RWPE1 (cell line): ENCODE measurements at regions not wholly inside any gene's neighbourhood (a gene's known extent, or its start where the extent isn't known, plus 50 kb on each side); places are given as distances from the start of the nearest gene placed in this dataset.

ENCODE experiments used
- CTCF ChIA-PET: fragments of 350-600 bp; sonication (Branson Sonifier 250); formaldehyde crosslinking; extraction: SDS; loops from one replicate; lab custom pipeline; 2021; lab: Yijun Ruan, JAX
- POLR2A ChIA-PET: fragments of 400-600 bp; formaldehyde crosslinking; extraction: SDS; loops from one replicate; lab custom pipeline; 2020; ENCODE audit warnings: antibody characterized with exemption; ENCODE audit not compliant: low non-redundant PET; lab: Yijun Ruan, JAX
- DNase-seq: peaks from one replicate; pipeline ENCODE4 v3.0.0; 2012; ENCODE audit warnings: low spot score
- H3K27ac ChIP-seq: fragments of 450-650 bp; 2 replicates; pipeline ENCODE4 v1.5.1; 2017
- TF ChIP-seq, protein P1 (sequence below): fragments of 450-650 bp; conservative IDR thresholded peaks from 2 replicates; pipeline ENCODE4 v1.5.1; 2017; ENCODE audit warnings: low read depth, mild to moderate bottlenecking

DNA sequence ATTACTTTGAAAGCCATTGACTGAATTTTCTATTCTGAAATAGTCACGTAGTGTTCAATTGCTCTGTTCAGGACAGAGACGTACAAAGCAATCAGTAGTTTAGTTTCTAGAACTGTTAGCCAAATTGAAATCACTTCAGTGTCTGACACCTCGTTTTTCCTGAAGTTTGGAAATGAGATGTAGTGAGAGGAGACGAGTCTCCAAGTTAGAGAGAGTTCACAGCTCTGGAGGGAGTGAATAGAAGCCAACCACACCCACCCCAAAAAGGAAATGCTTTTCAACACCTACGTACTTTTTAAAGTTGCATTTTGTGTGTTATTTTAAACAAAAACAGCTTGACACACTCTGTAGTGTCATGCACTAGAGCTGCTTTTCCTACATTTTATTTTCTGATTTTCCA is 296.0 kb downstream of the ADGRG6 start:
- TF ChIP-seq, protein P1, sequence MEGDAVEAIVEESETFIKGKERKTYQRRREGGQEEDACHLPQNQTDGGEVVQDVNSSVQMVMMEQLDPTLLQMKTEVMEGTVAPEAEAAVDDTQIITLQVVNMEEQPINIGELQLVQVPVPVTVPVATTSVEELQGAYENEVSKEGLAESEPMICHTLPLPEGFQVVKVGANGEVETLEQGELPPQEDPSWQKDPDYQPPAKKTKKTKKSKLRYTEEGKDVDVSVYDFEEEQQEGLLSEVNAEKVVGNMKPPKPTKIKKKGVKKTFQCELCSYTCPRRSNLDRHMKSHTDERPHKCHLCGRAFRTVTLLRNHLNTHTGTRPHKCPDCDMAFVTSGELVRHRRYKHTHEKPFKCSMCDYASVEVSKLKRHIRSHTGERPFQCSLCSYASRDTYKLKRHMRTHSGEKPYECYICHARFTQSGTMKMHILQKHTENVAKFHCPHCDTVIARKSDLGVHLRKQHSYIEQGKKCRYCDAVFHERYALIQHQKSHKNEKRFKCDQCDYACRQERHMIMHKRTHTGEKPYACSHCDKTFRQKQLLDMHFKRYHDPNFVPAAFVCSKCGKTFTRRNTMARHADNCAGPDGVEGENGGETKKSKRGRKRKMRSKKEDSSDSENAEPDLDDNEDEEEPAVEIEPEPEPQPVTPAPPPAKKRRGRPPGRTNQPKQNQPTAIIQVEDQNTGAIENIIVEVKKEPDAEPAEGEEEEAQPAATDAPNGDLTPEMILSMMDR = no peak

DNA sequence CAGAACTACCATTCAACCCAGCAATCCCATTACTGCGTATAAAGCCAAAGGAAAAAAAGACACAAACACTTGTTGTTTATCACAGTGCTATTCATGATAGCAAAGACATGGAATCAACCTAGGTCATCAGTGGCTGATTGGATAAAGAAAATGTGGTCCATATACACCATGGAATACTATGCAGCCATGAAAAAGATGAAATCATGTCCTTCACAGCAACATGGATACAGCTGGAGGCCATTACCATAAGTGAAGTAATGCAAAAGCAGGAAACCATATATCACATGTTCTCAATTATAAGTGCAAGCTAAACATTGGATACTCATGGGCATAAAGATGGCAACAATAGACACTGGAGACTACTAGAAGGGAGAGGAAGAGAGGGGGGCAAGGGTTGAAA is 299.6 kb downstream of the ADGRG6 start:
- POLR2A ChIA-PET = no interaction called here
- TF ChIP-seq, protein P1 = no peak
- no peak overlapping the region for H3K27ac ChIP-seq
- no peak for DNase-seq
- CTCF ChIA-PET = no interaction called here

More for the DNA sequence above, 296.0 kb downstream of the ADGRG6 start:
- H3K27ac ChIP-seq = no peak overlapping the region
- DNase-seq = no peak
- ChIA-PET POLR2A (no interaction called here), CTCF (no interaction called here)

DNA sequence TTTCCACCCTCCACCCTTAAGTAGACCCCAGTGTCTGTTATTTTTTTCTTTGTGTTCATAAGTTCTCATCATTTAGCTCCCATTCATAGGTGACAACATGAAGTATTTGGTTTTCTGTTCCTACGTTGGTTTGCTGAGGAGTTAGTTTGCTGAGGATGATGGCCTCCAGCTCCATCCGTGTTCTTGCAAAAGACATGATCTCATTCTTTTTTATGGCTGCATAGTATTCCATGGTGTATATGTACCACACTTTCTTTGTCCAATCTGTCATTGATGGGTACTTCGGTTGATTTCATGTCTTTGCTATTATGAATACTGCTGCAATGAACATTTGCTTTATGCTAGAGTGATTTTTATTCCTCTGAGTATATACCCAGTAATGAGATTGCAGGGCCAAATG is 301.2 kb downstream of the ADGRG6 start:
- TF ChIP-seq, protein P1 = no peak
- DNase-seq = no peak
- POLR2A ChIA-PET = no interaction called here
- no peak overlapping the region for H3K27ac ChIP-seq
- CTCF ChIA-PET = no interaction called here

DNA sequence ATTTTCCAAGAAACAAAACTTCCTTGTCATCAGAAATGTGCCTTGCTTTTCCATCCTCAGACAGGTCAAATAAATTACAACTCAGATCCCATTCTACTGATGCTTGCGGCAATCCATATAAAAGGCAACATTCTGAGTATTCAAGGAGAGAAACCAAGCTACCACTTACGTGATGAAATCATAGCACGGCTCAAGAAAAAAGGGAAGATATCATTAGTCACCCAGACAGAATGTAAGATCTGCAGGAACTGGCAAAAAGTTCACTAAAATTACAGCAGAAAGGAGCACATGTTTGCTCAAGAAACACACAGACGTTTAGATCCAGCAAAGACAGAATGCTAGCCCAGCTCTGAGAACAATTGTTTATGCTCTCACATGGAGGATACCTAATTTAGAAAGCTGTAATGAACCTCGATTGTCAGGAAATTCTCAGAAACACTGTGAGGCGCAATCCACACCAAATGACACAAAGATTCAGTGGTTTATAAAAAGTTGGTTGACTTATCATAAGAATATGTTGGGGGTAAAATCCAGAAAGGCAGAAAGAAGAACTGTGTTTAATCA is 304.2 kb downstream of the ADGRG6 start:
- TF ChIP-seq, protein P1 = no peak
- DNase-seq = peak; percentile 17
- POLR2A ChIA-PET = no interaction called here
- CTCF ChIA-PET = interaction anchor here (0.7 kb wide), 1 partner anchor 970 kb away, joined by 3 read pairs; no protein-coding TSS in a partner anchor
- no peak overlapping the region for H3K27ac ChIP-seq

DNA sequence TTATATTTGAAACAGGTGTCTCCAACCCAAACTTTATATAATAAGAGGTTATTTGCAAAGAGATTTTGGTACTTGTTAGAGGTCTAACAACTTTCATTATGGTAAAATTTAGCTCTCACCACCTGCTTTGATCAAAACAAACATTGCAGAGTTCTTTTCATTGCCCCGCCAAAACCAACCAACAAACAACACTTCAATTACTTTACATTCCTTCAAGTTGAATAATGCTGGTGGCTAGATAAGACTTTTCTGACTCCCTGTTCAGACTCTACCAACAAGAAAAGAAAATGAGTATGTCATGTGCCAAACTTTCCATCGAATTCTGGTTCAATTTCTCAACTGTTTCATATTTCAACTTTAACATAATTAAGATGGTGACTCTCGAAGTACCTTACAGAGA is 311.1 kb downstream of the ADGRG6 start:
- DNase-seq = no peak
- no peak overlapping the region for H3K27ac ChIP-seq
- ChIA-PET CTCF (no interaction called here), POLR2A (no interaction called here)
- TF ChIP-seq, protein P1 = no peak

DNA sequence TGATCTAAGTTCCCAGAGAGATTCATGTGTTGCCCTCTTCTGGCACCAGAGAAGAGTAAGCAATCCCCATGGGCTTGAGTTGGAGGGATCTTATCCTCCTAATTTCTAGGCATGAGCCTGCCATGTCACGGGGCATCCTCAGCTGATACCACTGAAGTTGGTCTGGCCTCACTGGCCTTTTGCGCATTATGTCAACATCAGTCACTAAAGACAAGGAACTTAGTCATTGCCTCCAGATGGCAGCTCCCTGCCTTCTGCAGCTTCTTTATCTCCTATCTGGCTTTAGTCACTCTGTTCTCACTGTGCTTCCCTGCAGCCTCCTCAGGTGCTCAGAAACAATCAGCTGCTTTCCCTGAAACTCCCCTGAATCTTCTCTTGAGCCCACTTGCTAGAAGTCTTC is 312.2 kb downstream of the ADGRG6 start:
- ChIA-PET POLR2A (no interaction called here), CTCF (no interaction called here)
- TF ChIP-seq, protein P1 = no peak
- no peak overlapping the region for H3K27ac ChIP-seq
- no peak for DNase-seq
